ENCODE measurements at regions not wholly inside any gene's neighbourhood (a gene's known extent, or its start where the extent isn't known, plus 50 kb on each side); places are given as distances from the start of the nearest gene placed in this dataset.

GRCh38 chr12:84079626-84080025 lies 833.0 kb downstream of the SLC6A15 start:
- FAIRE-seq (no peak), DNase-seq (ENCODE audit: low read depth in 1 of 2, low spot score in 2 of 2) (no peak)
- Histone ChIP-seq H2BK5ac (ENCODE audit: low read depth, low read length) (no peak overlapping the region), H2BK20ac (ENCODE audit: low read length) (no peak overlapping the region), H4K8ac (ENCODE audit: extremely low read depth, insufficient read depth, low read length) (no peak overlapping the region), H3K9me3 (ENCODE audit: insufficient read depth in 2 of 2, low read depth in 1 of 2, low read length in 1 of 2) (no peaks in the 10 kb centered on the region), H3K56ac (replicated peaks; ENCODE audit: insufficient read length, low read depth, low read length) (no peak overlapping the region), H3K4me3 (ENCODE audit: extremely low read depth in 1 of 4, insufficient read depth in 2 of 4, low read depth in 3 of 4, low read length in 4 of 4) (no peak overlapping the region), H3K4me2 (ENCODE audit: insufficient read depth in 1 of 2, low read depth in 2 of 2, low read length in 2 of 2) (no peak overlapping the region), H3K27me3 (replicated peaks in 1 of 4; ENCODE audit: control insufficient read depth in 3 of 4, extremely low read depth in 1 of 4, insufficient read depth in 3 of 4, low read length in 3 of 4) (no peaks in the 10 kb centered on the region), H3K27ac (ENCODE audit: low read depth, low read length) (no peak overlapping the region), H2BK120ac (replicated peaks; ENCODE audit: low read depth, low read length) (no peak overlapping the region), H3K4me1 (replicated peaks in 1 of 4; ENCODE audit: control insufficient read depth in 3 of 4, insufficient read depth in 4 of 4, low read length in 3 of 4) (no peaks in the 10 kb centered on the region), H3K14ac (ENCODE audit: insufficient read length) (no peak overlapping the region), H3K36me3 (ENCODE audit: control insufficient read depth in 2 of 4, insufficient read depth in 4 of 4, low read length in 3 of 4) (no peaks in the 10 kb centered on the region), H3K79me2 (ENCODE audit: control insufficient read depth in 1 of 2, insufficient read depth in 2 of 2, low read length in 2 of 2) (no peaks in the 10 kb centered on the region), H3K23me2 (ENCODE audit: low read depth, low read length) (no peaks in the 10 kb centered on the region), H3K4ac (replicated peaks; ENCODE audit: insufficient read length, low read depth, low read length) (no peak overlapping the region), H3K79me1 (ENCODE audit: low read depth, low read length) (no peaks in the 10 kb centered on the region), H2AK5ac (ENCODE audit: low read depth, low read length) (no peak overlapping the region), H2BK12ac (ENCODE audit: low read depth, low read length) (no peak overlapping the region), H4K5ac (ENCODE audit: insufficient read length, low read depth, low read length) (no peak overlapping the region), H4K20me1 (replicated peaks in 1 of 2; ENCODE audit: control insufficient read depth in 1 of 2, insufficient read depth in 2 of 2, low read length in 2 of 2) (no peaks in the 10 kb centered on the region), H3K18ac (ENCODE audit: extremely low read depth, low read length) (no peak overlapping the region), H3K9ac (replicated peaks in 1 of 4; ENCODE audit: extremely low read depth in 1 of 4, low read depth in 3 of 4, low read length in 3 of 4) (no peak overlapping the region), H2BK15ac (ENCODE audit: low read length) (no peak overlapping the region), H4K91ac (replicated peaks; ENCODE audit: insufficient read length, low read length) (no peak overlapping the region), H2AFZ (ENCODE audit: low read length) (no peak overlapping the region), H3K23ac (ENCODE audit: insufficient read length) (no peak overlapping the region)
- ChIA-PET CTCF (ENCODE audit: partially characterized antibody) (interaction anchor here (1.4 kb wide), 1 partner anchor 12 kb away, joined by 3 read pairs; no protein-coding TSS in a partner anchor), POLR2A (ENCODE audit: partially characterized antibody) (no interaction called here)
- WGBS, 2 experiments (ENCODE audit: extremely low coverage in 1 of 2, insufficient coverage in 1 of 2, insufficient read length in 1 of 2, insufficient replicate concordance in 2 of 2, low coverage in 1 of 2, low lambda C conversion rate in 2 of 2, missing lambda C conversion rate in 1 of 2) = 86% methylated on average over 1 of the region's 1 CpG; no CpG with 5 or more reads in 1 of the 2 experiments
- TF ChIP-seq BACH1 (IDR thresholded peaks at IDR 0.05; ENCODE audit: low read length) = no peak
- no peak for TF ChIP-seq CREB1 (IDR thresholded peaks at IDR 0.05)
- TF ChIP-seq GTF2F1 (IDR thresholded peaks at IDR 0.05; ENCODE audit: borderline replicate concordance, low read depth, low read length) = no peak
- TF ChIP-seq RBBP5 (IDR thresholded peaks at IDR 0.05; ENCODE audit: borderline replicate concordance, low read depth, low read length) = no peak
- no peak for TF ChIP-seq KDM4A (IDR thresholded peaks at IDR 0.05; ENCODE audit: low read depth, low read length, severe bottlenecking)
- no peak for TF ChIP-seq RAD21 (IDR thresholded peaks at IDR 0.05 in 1 of 2, conservative IDR thresholded peaks at IDR 0.05 in 1 of 2; ENCODE audit: low read depth in 2 of 2, low read length in 2 of 2)
- TF ChIP-seq RXRA (IDR thresholded peaks at IDR 0.05; ENCODE audit: insufficient read depth, low read depth, low read length) = no peak
- no peak for TF ChIP-seq SIX5 (IDR thresholded peaks at IDR 0.05; ENCODE audit: low read depth, low read length)
- TF ChIP-seq TAF7 (optimal IDR thresholded peaks at IDR 0.05; ENCODE audit: borderline replicate concordance, low read depth, low read length) = no peak
- no peak for TF ChIP-seq JUND (IDR thresholded peaks at IDR 0.05; ENCODE audit: low read length)
- no peak for TF ChIP-seq EGR1 (IDR thresholded peaks at IDR 0.05; ENCODE audit: borderline replicate concordance, low read depth, low read length)
- no peak for TF ChIP-seq GABPA (IDR thresholded peaks at IDR 0.05; ENCODE audit: borderline replicate concordance, insufficient read depth, low read length)
- no peak for TF ChIP-seq SIN3A (conservative IDR thresholded peaks at IDR 0.05 in 1 of 2, IDR thresholded peaks at IDR 0.05 in 1 of 2; ENCODE audit: low read depth in 1 of 2, low read length in 2 of 2)
- no peak for TF ChIP-seq RFX5 (IDR thresholded peaks at IDR 0.05; ENCODE audit: borderline replicate concordance, low read depth, low read length)
- no peak for TF ChIP-seq JUN (IDR thresholded peaks at IDR 0.05; ENCODE audit: low read depth, low read length)

Measured in H1 (cell line).